ES-I3 (cell line): ENCODE measurements at regions not wholly inside any gene's neighbourhood (a gene's known extent, or its start where the extent isn't known, plus 50 kb on each side); places are given as distances from the start of the nearest gene placed in this dataset.

ENCODE experiments used
- H3K36me3 ChIP-seq: 2 replicates; pipeline ENCODE4 v1.6.1; 2013; ENCODE audit warnings: mild to moderate bottlenecking, low read length, control low read depth, moderate library complexity; ENCODE audit not compliant: insufficient read depth
- H3K4me1 ChIP-seq: 2 replicates; pipeline ENCODE4 v1.6.1; 2013; ENCODE audit warnings: mild to moderate bottlenecking, control low read depth, low read length; ENCODE audit not compliant: insufficient read depth
- H3K9ac ChIP-seq: 2 replicates; pipeline ENCODE4 v1.6.1; 2013; ENCODE audit warnings: low read depth, mild to moderate bottlenecking, low read length, moderate library complexity
- H3K9me3 ChIP-seq: 2 replicates; pipeline ENCODE4 v1.6.1; 2013; ENCODE audit warnings: mild to moderate bottlenecking, low read length, moderate library complexity; ENCODE audit not compliant: control insufficient read depth, insufficient read depth

- H3K4me1 ChIP-seq, result peaks cover 7% of the 10 kb centered on the region; the same call in 1 of the 2 replicates
- H3K36me3 ChIP-seq, result no peaks in the 10 kb centered on the region
- H3K9me3 ChIP-seq, result no peaks in the 10 kb centered on the region
- no peak overlapping the region for H3K9ac ChIP-seq
Measured at GRCh38 chr6:23415819-23416427, 710.1 kb upstream of the NRSN1 start.

- H3K9me3 ChIP-seq, result no peaks in the 10 kb centered on the region
- H3K9ac ChIP-seq, result no peak overlapping the region
- H3K36me3 ChIP-seq, result no peaks in the 10 kb centered on the region
- peaks cover 7% of the 10 kb centered on the region; the same call in 1 of the 2 replicates for H3K4me1 ChIP-seq
Measured at GRCh38 chr6:23417133-23417532, 708.9 kb upstream of the NRSN1 start.

- Histone ChIP-seq H3K36me3 (no peaks in the 10 kb centered on the region), H3K4me1 (peaks cover 7% of the 10 kb centered on the region; the same call in 1 of the 2 replicates), H3K9ac (no peak overlapping the region), H3K9me3 (no peaks in the 10 kb centered on the region)
Measured at GRCh38 chr6:23418095-23418494, 707.9 kb upstream of the NRSN1 start.

GRCh38 chr6:23419046-23419445, 707.0 kb upstream of the NRSN1 start:
- Histone ChIP-seq H3K36me3 (no peaks in the 10 kb centered on the region), H3K4me1 (peaks cover under 1% of the 10 kb centered on the region; the same call in 1 of the 2 replicates), H3K9me3 (no peaks in the 10 kb centered on the region), H3K9ac (no peak overlapping the region)

- no peaks in the 10 kb centered on the region for H3K4me1 ChIP-seq
- H3K9ac ChIP-seq, result no peak overlapping the region
- H3K36me3 ChIP-seq, result no peaks in the 10 kb centered on the region
- no peaks in the 10 kb centered on the region for H3K9me3 ChIP-seq
Measured at GRCh38 chr6:23420659-23421350, 705.2 kb upstream of the NRSN1 start.

GRCh38 chr6:23424584-23424983, 701.4 kb upstream of the NRSN1 start:
- no peaks in the 10 kb centered on the region for H3K36me3 ChIP-seq
- no peak overlapping the region for H3K9ac ChIP-seq
- H3K4me1 ChIP-seq, result no peaks in the 10 kb centered on the region
- no peaks in the 10 kb centered on the region for H3K9me3 ChIP-seq

- Histone ChIP-seq H3K4me1 (no peaks in the 10 kb centered on the region), H3K9ac (no peak overlapping the region), H3K9me3 (no peaks in the 10 kb centered on the region), H3K36me3 (no peaks in the 10 kb centered on the region)
Measured at GRCh38 chr6:23435126-23435525, 690.9 kb upstream of the NRSN1 start.

GRCh38 chr6:23435798-23436197, 690.2 kb upstream of the NRSN1 start:
- no peaks in the 10 kb centered on the region for H3K36me3 ChIP-seq
- H3K9me3 ChIP-seq, result no peaks in the 10 kb centered on the region
- H3K9ac ChIP-seq, result no peak overlapping the region
- no peaks in the 10 kb centered on the region for H3K4me1 ChIP-seq

- H3K9me3 ChIP-seq, result no peaks in the 10 kb centered on the region
- no peak overlapping the region for H3K9ac ChIP-seq
- no peaks in the 10 kb centered on the region for H3K36me3 ChIP-seq
- H3K4me1 ChIP-seq, result no peaks in the 10 kb centered on the region; the same call in 1 of the 2 replicates
Measured at GRCh38 chr6:23441808-23442461, 684.1 kb upstream of the NRSN1 start.

GRCh38 chr6:23445157-23445710, 680.8 kb upstream of the NRSN1 start:
- Histone ChIP-seq H3K36me3 (no peaks in the 10 kb centered on the region), H3K9me3 (no peaks in the 10 kb centered on the region), H3K9ac (no peak overlapping the region), H3K4me1 (peaks cover 4% of the 10 kb centered on the region; the same call in 1 of the 2 replicates)

GRCh38 chr6:23446469-23446967, 679.5 kb upstream of the NRSN1 start:
- H3K9ac ChIP-seq, result no peak overlapping the region
- H3K9me3 ChIP-seq, result no peaks in the 10 kb centered on the region
- no peaks in the 10 kb centered on the region for H3K36me3 ChIP-seq
- H3K4me1 ChIP-seq, result peaks cover 4% of the 10 kb centered on the region; the same call in 1 of the 2 replicates

GRCh38 chr6:23447731-23448130, 678.3 kb upstream of the NRSN1 start:
- no peaks in the 10 kb centered on the region for H3K36me3 ChIP-seq
- H3K9ac ChIP-seq, result no peak overlapping the region
- H3K4me1 ChIP-seq, result peaks cover 4% of the 10 kb centered on the region; the same call in 1 of the 2 replicates
- H3K9me3 ChIP-seq, result no peaks in the 10 kb centered on the region

GRCh38 chr6:23448281-23448680, 677.7 kb upstream of the NRSN1 start:
- Histone ChIP-seq H3K9me3 (no peaks in the 10 kb centered on the region), H3K9ac (no peak overlapping the region), H3K4me1 (peaks cover 4% of the 10 kb centered on the region; the same call in 1 of the 2 replicates), H3K36me3 (no peaks in the 10 kb centered on the region)
